Coronary artery (tissue), 2 donors: ENCODE measurements at regions not wholly inside any gene's neighbourhood (a gene's known extent, or its start where the extent isn't known, plus 50 kb on each side); places are given as distances from the start of the nearest gene placed in this dataset.

Source experiments
- DNase-seq: peaks from one replicate; pipeline ENCODE4 v3.0.0-alpha.2; 2017; ENCODE audit warnings: low spot score
- H3K27ac ChIP-seq, 2 donors: fragments of 200-600 bp; sonication (generic); one replicate each; pipeline ENCODE4 v1.5.1; 2016 to 2019
- H3K4me3 ChIP-seq: fragments of 200-600 bp; sonication (generic); 2 replicates; pipeline ENCODE4 v1.5.1; 2016; ENCODE audit warnings: mild to moderate bottlenecking, moderate library complexity
- TF ChIP-seq, protein P1 (sequence below): fragments of 200-600 bp; sonication (generic); IDR thresholded peaks from one replicate; pipeline ENCODE4 v1.5.1; 2019; ENCODE audit warnings: antibody characterized with exemption

DNA sequence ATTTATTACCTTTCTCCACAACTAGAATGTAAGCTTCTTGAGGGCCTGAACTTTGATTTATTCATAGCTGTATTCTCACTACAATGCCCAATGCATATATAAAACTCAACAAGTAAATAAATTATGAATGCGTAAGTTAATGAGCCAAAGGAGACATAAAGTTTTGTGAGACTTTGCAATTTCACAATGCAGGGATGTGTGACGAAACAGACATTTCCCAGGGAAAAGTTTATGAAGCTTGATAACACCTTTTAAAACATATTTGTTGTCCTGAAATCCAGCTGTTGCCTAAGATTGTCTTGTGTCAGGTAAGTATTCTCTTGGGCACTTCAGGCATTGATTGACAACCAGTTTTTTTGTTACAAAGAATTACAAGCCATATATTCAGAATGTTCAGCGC lies 800.1 kb downstream of the BRINP1 start:
- Histone ChIP-seq H3K27ac (no peak overlapping the region), H3K4me3 (no peak overlapping the region)
- TF ChIP-seq, protein P1, sequence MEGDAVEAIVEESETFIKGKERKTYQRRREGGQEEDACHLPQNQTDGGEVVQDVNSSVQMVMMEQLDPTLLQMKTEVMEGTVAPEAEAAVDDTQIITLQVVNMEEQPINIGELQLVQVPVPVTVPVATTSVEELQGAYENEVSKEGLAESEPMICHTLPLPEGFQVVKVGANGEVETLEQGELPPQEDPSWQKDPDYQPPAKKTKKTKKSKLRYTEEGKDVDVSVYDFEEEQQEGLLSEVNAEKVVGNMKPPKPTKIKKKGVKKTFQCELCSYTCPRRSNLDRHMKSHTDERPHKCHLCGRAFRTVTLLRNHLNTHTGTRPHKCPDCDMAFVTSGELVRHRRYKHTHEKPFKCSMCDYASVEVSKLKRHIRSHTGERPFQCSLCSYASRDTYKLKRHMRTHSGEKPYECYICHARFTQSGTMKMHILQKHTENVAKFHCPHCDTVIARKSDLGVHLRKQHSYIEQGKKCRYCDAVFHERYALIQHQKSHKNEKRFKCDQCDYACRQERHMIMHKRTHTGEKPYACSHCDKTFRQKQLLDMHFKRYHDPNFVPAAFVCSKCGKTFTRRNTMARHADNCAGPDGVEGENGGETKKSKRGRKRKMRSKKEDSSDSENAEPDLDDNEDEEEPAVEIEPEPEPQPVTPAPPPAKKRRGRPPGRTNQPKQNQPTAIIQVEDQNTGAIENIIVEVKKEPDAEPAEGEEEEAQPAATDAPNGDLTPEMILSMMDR, result no peak
- no peak for DNase-seq

DNA sequence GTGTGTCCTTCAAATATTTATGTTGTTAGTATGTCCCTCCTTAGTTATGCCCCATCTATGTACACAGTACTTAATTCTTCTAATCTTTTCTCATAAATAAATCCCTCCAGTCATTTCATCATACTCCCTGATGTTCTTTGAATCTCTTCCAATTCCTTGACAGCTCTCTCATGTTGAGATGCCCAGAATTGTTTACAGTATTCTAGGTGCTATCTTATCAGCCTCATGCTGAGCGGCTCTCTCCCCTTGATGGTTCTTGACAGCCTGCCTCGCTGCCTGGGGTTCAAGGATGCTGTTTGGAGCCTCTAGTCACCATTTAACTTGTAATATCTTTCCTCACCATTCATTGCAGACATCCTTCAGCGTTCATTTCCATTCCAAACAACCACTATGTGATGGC lies 799.2 kb downstream of the BRINP1 start:
- TF ChIP-seq, protein P1, result no peak

DNA sequence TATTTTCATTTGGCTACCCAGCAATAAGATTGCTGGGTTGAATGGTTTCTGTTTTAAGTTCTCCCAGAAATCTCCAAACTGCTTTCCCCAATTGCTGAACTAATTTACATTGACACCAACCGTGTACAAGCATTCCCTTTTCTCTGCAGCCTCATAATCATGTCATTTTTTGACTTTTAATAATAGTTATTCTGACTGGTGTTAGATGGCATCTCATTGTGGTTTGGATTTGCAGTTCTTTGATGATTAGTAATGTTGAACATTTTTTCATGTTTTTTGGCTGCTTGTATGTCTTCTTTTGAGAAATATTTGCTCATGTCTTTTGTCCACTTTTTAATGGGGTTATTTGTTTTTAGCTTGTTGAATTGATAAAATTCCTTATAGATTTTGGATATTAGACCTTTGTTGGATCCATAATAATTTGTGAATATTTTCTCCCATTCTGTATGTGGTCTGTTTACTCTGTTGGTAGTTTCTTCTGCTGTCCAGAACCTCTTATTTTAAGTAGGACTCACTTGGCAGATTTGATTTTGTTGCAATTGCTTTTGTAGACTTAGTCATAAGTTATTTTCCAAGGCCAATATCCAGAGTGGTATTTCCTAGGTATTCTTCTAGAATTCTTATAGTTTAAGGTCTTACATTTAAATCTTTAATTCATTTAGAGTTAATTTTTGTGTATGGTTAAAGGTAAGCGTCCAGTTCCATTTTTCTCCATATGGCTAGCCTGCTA lies 793.7 kb downstream of the BRINP1 start:
- DNase-seq, result no peak
- TF ChIP-seq, protein P1, result no peak
- Histone ChIP-seq H3K4me3 (no peak overlapping the region), H3K27ac (no peak overlapping the region)

More for the DNA sequence above, 799.2 kb downstream of the BRINP1 start:
- Histone ChIP-seq H3K4me3 (no peak overlapping the region), H3K27ac (no peak overlapping the region)
- DNase-seq, result no peak

DNA sequence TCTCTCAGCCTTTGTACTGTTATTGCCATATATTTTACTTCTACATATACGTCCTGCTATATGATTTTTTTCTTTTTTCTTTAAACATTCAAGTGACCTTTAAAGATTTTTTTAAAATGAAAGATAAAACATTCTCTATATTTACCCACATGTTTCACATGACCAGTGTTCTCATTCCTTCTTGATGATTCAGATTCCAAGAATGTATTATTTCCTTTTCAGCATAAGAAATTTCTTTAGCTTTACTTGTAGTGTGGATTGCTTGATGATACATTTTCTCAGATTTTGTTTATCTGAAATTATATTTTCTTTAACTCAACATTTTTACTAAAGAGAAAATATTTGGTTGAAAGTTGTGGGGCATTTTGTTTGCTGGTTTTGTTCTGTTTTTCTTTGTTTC lies 792.1 kb downstream of the BRINP1 start:
- Histone ChIP-seq H3K27ac (no peak overlapping the region), H3K4me3 (no peak overlapping the region)
- TF ChIP-seq, protein P1, result no peak
- DNase-seq, result no peak

DNA sequence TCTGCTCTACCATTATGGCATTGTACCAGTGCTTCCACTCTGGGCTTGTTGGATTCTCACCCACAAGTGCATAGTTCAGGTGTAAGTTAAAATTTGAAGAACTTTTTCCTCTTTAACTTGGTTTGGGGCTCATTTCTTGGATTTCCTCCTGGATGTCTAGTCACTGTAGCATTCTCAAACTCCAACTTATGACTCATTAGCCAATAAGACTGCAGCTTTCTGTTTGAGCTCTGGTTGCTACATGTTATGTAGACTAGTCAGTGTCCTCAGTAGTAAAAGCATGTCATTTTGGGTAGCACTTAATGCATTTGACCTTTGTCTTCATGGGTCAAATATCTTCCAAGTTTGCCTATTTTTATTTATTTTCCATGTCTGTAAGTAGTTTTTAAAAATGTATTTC lies 790.8 kb downstream of the BRINP1 start:
- no peak for DNase-seq
- no peak overlapping the region for H3K4me3 ChIP-seq
- TF ChIP-seq, protein P1, result no peak
- H3K27ac ChIP-seq, result no peak overlapping the region

DNA sequence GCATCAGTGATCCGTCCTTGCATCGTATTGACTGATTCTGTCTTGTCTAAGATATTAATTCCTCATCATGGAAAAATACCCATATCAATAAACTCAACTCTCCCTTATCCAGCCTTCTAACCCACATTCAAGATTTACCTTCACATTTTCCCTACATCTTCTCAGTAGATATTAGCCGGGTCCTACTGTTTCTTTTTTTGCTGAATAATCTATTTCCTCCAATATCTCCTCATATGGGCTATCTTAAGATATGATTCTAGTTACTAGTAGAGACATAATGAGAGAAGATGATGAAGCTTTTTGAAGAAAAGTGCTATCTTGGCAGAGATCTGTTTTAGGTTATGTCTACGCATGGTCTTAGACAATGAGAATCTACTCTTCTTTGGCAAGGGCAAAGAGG lies 785.8 kb downstream of the BRINP1 start:
- TF ChIP-seq, protein P1, result no peak
- no peak for DNase-seq
- Histone ChIP-seq H3K4me3 (no peak overlapping the region), H3K27ac (no peak overlapping the region)

DNA sequence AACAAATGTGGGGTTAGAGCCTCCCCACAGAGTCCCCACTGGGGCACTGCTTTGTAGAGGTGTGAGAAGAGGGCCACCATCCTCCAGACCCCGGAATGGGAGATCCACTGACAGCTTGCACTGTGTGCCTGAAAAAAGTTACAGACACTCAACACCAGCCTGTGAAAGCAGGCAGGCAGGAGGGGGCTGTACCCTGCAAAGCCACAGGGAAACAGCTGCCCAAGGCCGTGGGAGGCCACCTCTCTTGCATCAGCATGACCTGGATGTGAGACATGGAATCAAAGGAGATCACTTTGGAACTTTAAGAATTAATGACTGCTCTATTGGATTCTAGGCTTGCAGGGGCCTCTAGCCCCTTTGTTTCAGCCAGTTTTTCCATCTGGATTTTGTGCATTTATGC lies 782.3 kb downstream of the BRINP1 start:
- Histone ChIP-seq H3K27ac (no peak overlapping the region), H3K4me3 (no peak overlapping the region)
- DNase-seq, result no peak
- TF ChIP-seq, protein P1, result no peak
